ENCODE measurements at regions not wholly inside any gene's neighbourhood (a gene's known extent, or its start where the extent isn't known, plus 50 kb on each side); places are given as distances from the start of the nearest gene placed in this dataset.
"Not testable (repeated sequence)": the region's sequence is repeated elsewhere in the genome, so short reads cannot be mapped to it uniquely, and the experiment has no call there.

- DNase-seq (ENCODE audit: low spot score), result no peak
These were observed 302.4 kb upstream of the FAM174A start for GRCh38 chr5:100232736-100233135.

GRCh38 chr5:100188778-100189177 lies 346.4 kb upstream of the FAM174A start:
- DNase-seq (ENCODE audit: low spot score), result no peak

- no peak for DNase-seq (ENCODE audit: low spot score)
These were observed 346.8 kb upstream of the FAM174A start for GRCh38 chr5:100188339-100188738.

GRCh38 chr5:100186181-100186580 lies 349.0 kb upstream of the FAM174A start:
- no peak for DNase-seq (ENCODE audit: low spot score)

- DNase-seq (ENCODE audit: low spot score), result no peak
These were observed 352.8 kb upstream of the FAM174A start for GRCh38 chr5:100182402-100182801.

- no peak for DNase-seq (ENCODE audit: low spot score)
These were observed 359.8 kb upstream of the FAM174A start for GRCh38 chr5:100175346-100175745.

GRCh38 chr5:100165309-100165708 lies 369.9 kb upstream of the FAM174A start:
- no peak for DNase-seq (ENCODE audit: low spot score)

- no peak for DNase-seq (ENCODE audit: low spot score)
These were observed 373.3 kb upstream of the FAM174A start for GRCh38 chr5:100161868-100162267.

GRCh38 chr5:100157066-100157465 lies 378.1 kb upstream of the FAM174A start:
- DNase-seq (ENCODE audit: low spot score), result no peak

GRCh38 chr5:100148239-100148638 lies 386.9 kb upstream of the FAM174A start:
- no peak for DNase-seq (ENCODE audit: low spot score)

GRCh38 chr5:100142607-100143006 lies 392.6 kb upstream of the FAM174A start:
- DNase-seq (ENCODE audit: low spot score), result no peak

- peak; percentile 6 for DNase-seq (ENCODE audit: low spot score)
These were observed 404.0 kb upstream of the FAM174A start for GRCh38 chr5:100131161-100131560.

GRCh38 chr5:100130307-100130706 lies 404.9 kb upstream of the FAM174A start:
- DNase-seq (ENCODE audit: low spot score), result no peak

GRCh38 chr5:100119903-100120302 lies 415.3 kb upstream of the FAM174A start:
- DNase-seq (ENCODE audit: low spot score), result no peak

- peak; percentile 54 for DNase-seq (ENCODE audit: low spot score)
These were observed 424.7 kb upstream of the FAM174A start for GRCh38 chr5:100110497-100110896.

- no peak for DNase-seq (ENCODE audit: low spot score)
These were observed 426.3 kb upstream of the FAM174A start for GRCh38 chr5:100108883-100109282.

GRCh38 chr5:100103592-100104119 lies 431.5 kb upstream of the FAM174A start:
- DNase-seq (ENCODE audit: low spot score), result not testable (repeated sequence)

GRCh38 chr5:100101466-100101865 lies 433.7 kb upstream of the FAM174A start:
- DNase-seq (ENCODE audit: low spot score), result not testable (repeated sequence)

GRCh38 chr5:100096328-100096727 lies 438.8 kb upstream of the FAM174A start:
- not testable (repeated sequence) for DNase-seq (ENCODE audit: low spot score)

- not testable (repeated sequence) for DNase-seq (ENCODE audit: low spot score)
These were observed 454.5 kb upstream of the FAM174A start for GRCh38 chr5:100080703-100081102.

GRCh38 chr5:100079163-100079562 lies 456.0 kb upstream of the FAM174A start:
- DNase-seq (ENCODE audit: low spot score), result not testable (repeated sequence)

GRCh38 chr5:100066020-100066419 lies 469.2 kb upstream of the FAM174A start:
- not testable (repeated sequence) for DNase-seq (ENCODE audit: low spot score)

GRCh38 chr5:100043475-100043874 lies 491.7 kb upstream of the FAM174A start:
- no peak for DNase-seq (ENCODE audit: low spot score)

- no peak for DNase-seq (ENCODE audit: low spot score)
These were observed 508.6 kb upstream of the FAM174A start for GRCh38 chr5:100026606-100027005.

- DNase-seq (ENCODE audit: low spot score), result no peak
These were observed 511.6 kb upstream of the FAM174A start for GRCh38 chr5:100023536-100023935.

All from RKO (cell line).